ENCODE measurements at regions not wholly inside any gene's neighbourhood (a gene's known extent, or its start where the extent isn't known, plus 50 kb on each side); places are given as distances from the start of the nearest gene placed in this dataset.
"Not testable (repeated sequence)": the region's sequence is repeated elsewhere in the genome, so short reads cannot be mapped to it uniquely, and the experiment has no call there.

DNA sequence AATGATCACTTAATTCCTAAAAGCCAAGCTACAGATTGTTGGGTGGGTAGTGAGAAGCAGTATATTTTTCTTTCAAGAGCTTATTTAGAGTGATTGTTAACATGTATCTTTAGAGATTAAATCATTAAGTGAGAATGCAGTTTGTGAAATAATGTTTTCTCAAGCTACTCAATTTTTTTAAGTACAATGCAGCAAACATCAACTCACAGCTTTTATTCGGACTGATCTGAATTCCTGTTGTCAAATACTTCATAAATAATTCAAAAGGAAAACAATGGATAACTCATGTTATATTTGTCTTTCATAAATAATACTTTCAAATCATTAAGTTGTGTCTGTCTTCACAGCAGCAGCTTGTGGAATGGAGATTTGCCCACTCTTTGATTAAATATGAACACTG, 271.1 kb upstream of the DEPDC1 start:
- TF ChIP-seq, protein P1, sequence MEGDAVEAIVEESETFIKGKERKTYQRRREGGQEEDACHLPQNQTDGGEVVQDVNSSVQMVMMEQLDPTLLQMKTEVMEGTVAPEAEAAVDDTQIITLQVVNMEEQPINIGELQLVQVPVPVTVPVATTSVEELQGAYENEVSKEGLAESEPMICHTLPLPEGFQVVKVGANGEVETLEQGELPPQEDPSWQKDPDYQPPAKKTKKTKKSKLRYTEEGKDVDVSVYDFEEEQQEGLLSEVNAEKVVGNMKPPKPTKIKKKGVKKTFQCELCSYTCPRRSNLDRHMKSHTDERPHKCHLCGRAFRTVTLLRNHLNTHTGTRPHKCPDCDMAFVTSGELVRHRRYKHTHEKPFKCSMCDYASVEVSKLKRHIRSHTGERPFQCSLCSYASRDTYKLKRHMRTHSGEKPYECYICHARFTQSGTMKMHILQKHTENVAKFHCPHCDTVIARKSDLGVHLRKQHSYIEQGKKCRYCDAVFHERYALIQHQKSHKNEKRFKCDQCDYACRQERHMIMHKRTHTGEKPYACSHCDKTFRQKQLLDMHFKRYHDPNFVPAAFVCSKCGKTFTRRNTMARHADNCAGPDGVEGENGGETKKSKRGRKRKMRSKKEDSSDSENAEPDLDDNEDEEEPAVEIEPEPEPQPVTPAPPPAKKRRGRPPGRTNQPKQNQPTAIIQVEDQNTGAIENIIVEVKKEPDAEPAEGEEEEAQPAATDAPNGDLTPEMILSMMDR (IDR thresholded peaks at IDR 0.05; ENCODE audit: insufficient read depth, low read depth, low read length): no peak
- H3K4me3 ChIP-seq (ENCODE audit: low read depth, low read length): no peak overlapping the region
- no peak for DNase-seq (ENCODE audit: low read depth)

GRCh38 chr1:68770817-68771216, 273.9 kb upstream of the DEPDC1 start:
- TF ChIP-seq, protein P1 (IDR thresholded peaks at IDR 0.05; ENCODE audit: insufficient read depth, low read depth, low read length): no peak
- no peak for DNase-seq (ENCODE audit: low read depth)
- H3K4me3 ChIP-seq (ENCODE audit: low read depth, low read length): no peak overlapping the region

DNA sequence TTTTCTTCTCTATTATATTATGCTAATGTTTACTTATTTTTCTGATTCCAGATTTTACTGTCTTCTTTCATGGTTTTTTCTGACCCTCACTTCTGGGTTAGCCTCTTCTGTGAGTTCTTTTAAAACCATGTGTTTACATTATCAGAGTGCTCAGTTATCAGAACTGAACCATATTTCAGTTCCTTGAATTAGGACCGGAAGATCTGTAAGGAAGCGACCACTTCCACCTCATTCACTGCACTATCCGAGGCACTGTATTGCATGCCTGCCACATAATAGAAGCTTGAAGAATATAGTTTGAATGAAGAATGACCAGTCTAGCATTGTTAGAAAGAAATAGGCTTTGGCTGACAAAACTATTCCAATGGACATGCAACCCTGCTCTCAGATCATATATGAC, 281.0 kb upstream of the DEPDC1 start:
- DNase-seq (ENCODE audit: low read depth): no peak
- TF ChIP-seq, protein P1 (IDR thresholded peaks at IDR 0.05; ENCODE audit: insufficient read depth, low read depth, low read length): no peak
- H3K4me3 ChIP-seq (ENCODE audit: low read depth, low read length): no peak overlapping the region

GRCh38 chr1:68779841-68780240, 283.0 kb upstream of the DEPDC1 start:
- DNase-seq (ENCODE audit: low read depth): not testable (repeated sequence)

GRCh38 chr1:68780919-68781318, 284.0 kb upstream of the DEPDC1 start:
- TF ChIP-seq, protein P1 (IDR thresholded peaks at IDR 0.05; ENCODE audit: insufficient read depth, low read depth, low read length): no peak
- H3K4me3 ChIP-seq (ENCODE audit: low read depth, low read length): no peak overlapping the region
- no peak for DNase-seq (ENCODE audit: low read depth)

More at GRCh38 chr1:68779841-68780240, 283.0 kb upstream of the DEPDC1 start:
- not testable (repeated sequence) for H3K4me3 ChIP-seq (ENCODE audit: low read depth, low read length)

- TF ChIP-seq, protein P1 (IDR thresholded peaks at IDR 0.05; ENCODE audit: insufficient read depth, low read depth, low read length): no peak
- H3K4me3 ChIP-seq (ENCODE audit: low read depth, low read length): no peak overlapping the region
- no peak for DNase-seq (ENCODE audit: low read depth)
Observed at GRCh38 chr1:68782890-68783289, 286.0 kb upstream of the DEPDC1 start.

DNA sequence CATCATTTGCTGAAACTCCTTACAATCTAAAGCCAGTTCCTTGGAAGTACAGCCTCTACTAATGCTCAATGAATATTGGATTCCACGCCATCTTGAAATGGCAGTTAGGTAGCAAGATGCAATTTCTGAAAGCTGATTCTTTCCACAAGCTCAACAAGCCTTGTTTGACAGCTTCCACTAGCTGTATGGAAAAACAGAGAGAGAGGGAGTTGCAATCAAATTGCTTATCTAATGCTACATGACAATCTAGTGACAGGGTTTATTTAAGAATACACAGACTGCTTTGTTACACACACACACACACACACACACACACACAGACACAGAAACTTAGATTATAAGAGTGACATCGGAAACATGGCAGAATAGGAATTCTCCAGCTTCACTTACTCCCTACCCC, 288.4 kb upstream of the DEPDC1 start:
- TF ChIP-seq, protein P1 (IDR thresholded peaks at IDR 0.05; ENCODE audit: insufficient read depth, low read depth, low read length): no peak
- no peak for DNase-seq (ENCODE audit: low read depth)
- H3K4me3 ChIP-seq (ENCODE audit: low read depth, low read length): no peak overlapping the region
